A549 (cell line): ENCODE measurements at regions not wholly inside any gene's neighbourhood (a gene's known extent, or its start where the extent isn't known, plus 50 kb on each side); places are given as distances from the start of the nearest gene placed in this dataset.

ENCODE experiments used
- CTCF ChIP-seq: fragments of >200 bp; sonication (Bioruptor Twin); formaldehyde crosslinking; IDR thresholded peaks from 3 replicates; pipeline ENCODE4 v1.5.1; 2016
- EP300 ChIP-seq, 2 experiments: fragments of >200 bp; sonication (Bioruptor Twin); formaldehyde crosslinking; IDR thresholded peaks; 2 replicates in 1 of 2; 3 replicates in 1 of 2; pipeline ENCODE4 v1.6.1; 2016 to 2017
- ESRRA ChIP-seq: fragments of 150-350 bp; IDR thresholded peaks from 2 replicates; pipeline ENCODE4 v1.6.1; 2014; ENCODE audit warnings: mild to moderate bottlenecking, low read length, borderline replicate concordance
- HDAC2 ChIP-seq: fragments of 200-600 bp; sonication (generic); IDR thresholded peaks from 2 replicates; pipeline ENCODE4 v1.6.1; 2016
- HOXB5 ChIP-seq: fragments of 250-450 bp; sonication (Bioruptor Pico); IDR thresholded peaks from 2 replicates; pipeline ENCODE4 v1.5.0; 2020; ENCODE audit warnings: mild to moderate bottlenecking, moderate library complexity
- JUNB ChIP-seq: fragments of >200 bp; sonication (Bioruptor Twin); formaldehyde crosslinking; IDR thresholded peaks from 2 replicates; pipeline ENCODE4 v1.6.1; 2016
- KDM1A ChIP-seq: fragments of 200-600 bp; sonication (generic); IDR thresholded peaks from 2 replicates; pipeline ENCODE4 v1.6.1; 2016; ENCODE audit warnings: low read depth, mild to moderate bottlenecking
- MAFK ChIP-seq: fragments of 450-650 bp; IDR thresholded peaks from 2 replicates; pipeline ENCODE4 v1.6.1; 2014; ENCODE audit not compliant: partially characterized antibody
- MAX ChIP-seq: IDR thresholded peaks from 2 replicates; pipeline ENCODE4 v1.6.1; 2012
- POLR2A ChIP-seq: IDR thresholded peaks from 2 replicates; pipeline ENCODE4 v1.6.1; 2012; ENCODE audit warnings: mild to moderate bottlenecking, low read length
- REST ChIP-seq: fragments of 200-600 bp; sonication (generic); IDR thresholded peaks from 2 replicates; pipeline ENCODE4 v1.6.1; 2016; ENCODE audit warnings: antibody characterized with exemption, mild to moderate bottlenecking, moderate library complexity
- SMC3 ChIP-seq: fragments of >200 bp; sonication (Bioruptor Twin); formaldehyde crosslinking; IDR thresholded peaks from 3 replicates; pipeline ENCODE4 v1.6.1; 2018; ENCODE audit warnings: inconsistent platforms
- USF2 ChIP-seq: fragments of 450-650 bp; IDR thresholded peaks from 2 replicates; pipeline ENCODE4 v1.6.1; 2014; ENCODE audit warnings: antibody characterized with exemption

- no peak for TF ChIP-seq ESRRA
- TF ChIP-seq CTCF, result no peak
- TF ChIP-seq POLR2A, result no peak
- no peak for TF ChIP-seq USF2
- TF ChIP-seq JUNB, result no peak
- TF ChIP-seq MAX, result no peak
- no peak for TF ChIP-seq HDAC2
- TF ChIP-seq KDM1A, result no peak
- no peak for TF ChIP-seq HOXB5 (CRISPR knock-in tag)
- TF ChIP-seq MAFK, result no peak
- TF ChIP-seq EP300 (IDR thresholded peaks at IDR 0.05), result no peak
- TF ChIP-seq REST, result no peak
- TF ChIP-seq SMC3, result no peak
These were observed 197.9 kb upstream of the CDH11 start for GRCh38 chr16:65319621-65320231.
